ENCODE measurements at regions not wholly inside any gene's neighbourhood (a gene's known extent, or its start where the extent isn't known, plus 50 kb on each side); places are given as distances from the start of the nearest gene placed in this dataset.

DNA sequence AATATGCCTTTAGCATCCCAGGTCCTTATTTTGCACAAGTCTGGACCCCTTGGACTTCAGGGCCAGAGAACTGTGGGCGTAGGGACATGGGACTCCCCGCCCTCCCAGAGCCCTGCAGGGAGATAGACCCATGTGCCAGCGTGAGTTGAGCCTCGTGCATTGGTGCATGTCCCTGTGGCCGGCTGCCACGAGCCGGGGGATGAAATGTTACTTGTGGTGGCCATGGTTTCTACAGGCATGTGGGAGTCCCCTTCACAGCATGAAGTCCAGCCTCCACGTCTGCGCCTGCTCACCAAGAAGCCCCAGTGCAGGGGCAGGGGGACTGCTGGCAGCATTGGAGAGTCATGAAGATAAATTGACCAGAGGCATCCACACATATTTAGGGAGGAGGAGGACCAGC lies 470.0 kb downstream of the BCL11B start:
- ChIA-PET CTCF (no interaction called here), POLR2A (ENCODE audit: unreplicated experiment) (no interaction called here)
- Histone ChIP-seq H2BK15ac (ENCODE audit: low read depth, low read length) (no peak overlapping the region), H4K8ac (ENCODE audit: low read depth in 2 of 2, low read length in 2 of 2) (no peak overlapping the region), H3K27ac (ENCODE audit: insufficient read depth, low read length) (no peak overlapping the region), H3K79me1 (ENCODE audit: low read depth in 1 of 2, low read length in 2 of 2) (no peaks in the 10 kb centered on the region), H4K5ac (ENCODE audit: low read depth, low read length) (no peak overlapping the region), H2BK5ac (ENCODE audit: low read depth, low read length, poor library complexity, severe bottlenecking) (no peak overlapping the region), H2BK20ac (ENCODE audit: low read depth, low read length) (no peak overlapping the region), H3K9me3 (ENCODE audit: control insufficient read depth, insufficient read depth, low read length) (peaks cover 32% of the 10 kb centered on the region), H3K56ac (ENCODE audit: extremely low read depth, insufficient read depth, low read length) (no peak overlapping the region), H2AK9ac (replicated peaks; ENCODE audit: low read depth, low read length, poor library complexity) (no peak overlapping the region), H2AFZ (replicated peaks; ENCODE audit: low read length, poor library complexity) (no peak overlapping the region), H2AK5ac (ENCODE audit: low read depth, low read length) (no peak overlapping the region), H3K36me3 (ENCODE audit: control insufficient read depth, insufficient read depth, low read length) (no peaks in the 10 kb centered on the region), H3K14ac (replicated peaks; ENCODE audit: low read depth, low read length) (no peak overlapping the region), H3K27me3 (ENCODE audit: control insufficient read depth, insufficient read depth, low read length) (no peaks in the 10 kb centered on the region), H3K4me2 (ENCODE audit: low read depth, low read length) (no peak overlapping the region), H3K4me3 (ENCODE audit: insufficient read depth, low read depth, low read length) (no peak overlapping the region), H4K20me1 (ENCODE audit: insufficient read depth, low read length) (no peaks in the 10 kb centered on the region), H4K91ac (ENCODE audit: insufficient read depth, low read depth, low read length) (no peak overlapping the region), H3K4me1 (ENCODE audit: control insufficient read depth, insufficient read depth, low read length) (no peaks in the 10 kb centered on the region), H3K18ac (ENCODE audit: low read depth, low read length) (no peak overlapping the region), H3K23ac (ENCODE audit: low read depth, low read length) (no peak overlapping the region), H3K9me1 (ENCODE audit: insufficient read depth, low read length) (no peaks in the 10 kb centered on the region), H3K4ac (ENCODE audit: low read depth, low read length) (no peak overlapping the region), H3K9ac (ENCODE audit: low read depth, low read length) (no peak overlapping the region), H2BK120ac (ENCODE audit: low read depth, low read length) (no peak overlapping the region)
- no TSS peak for BruUV-seq (replicated peaks)
- DNase-seq (no peak), ATAC-seq (ENCODE audit: low read depth) (no peak)
- WGBS, 2 experiments (ENCODE audit: extremely low coverage in 2 of 2, insufficient read length in 1 of 2) = 29% methylated on average over 4 of the region's 9 CpGs; no CpG with 5 or more reads in 1 of the 2 experiments
- dilution Hi-C loops (cut with HindIII; ENCODE audit: low sequenced_read_pairs, unreplicated experiment) (no loop called here), in situ Hi-C loops (cut with MboI; ENCODE audit: low sequenced_read_pairs) (no loop called here), intact Hi-C loops (cut with micrococcal nuclease) (no loop called here)
- TF ChIP-seq POLR2A (IDR thresholded peaks at IDR 0.05; ENCODE audit: low read depth, low read length) = no peak
- no peak for TF ChIP-seq MAZ (IDR thresholded peaks at IDR 0.05; ENCODE audit: borderline replicate concordance, low read depth, low read length)
- no peak for TF ChIP-seq RFX5 (IDR thresholded peaks at IDR 0.05; ENCODE audit: low read depth, low read length)
- no peak for TF ChIP-seq CEBPB (IDR thresholded peaks at IDR 0.05; ENCODE audit: low read depth, low read length)
- TF ChIP-seq FOS (IDR thresholded peaks at IDR 0.05; ENCODE audit: low read depth, low read length) = no peak
- no peak for TF ChIP-seq CTCF (conservative IDR thresholded peaks at IDR 0.05; ENCODE audit: low read depth, low read length)
- no peak for TF ChIP-seq RCOR1 (IDR thresholded peaks at IDR 0.05; ENCODE audit: insufficient replicate concordance, low read length)

Data from IMR-90 (cell line).